ENCODE measurements at regions not wholly inside any gene's neighbourhood (a gene's known extent, or its start where the extent isn't known, plus 50 kb on each side); places are given as distances from the start of the nearest gene placed in this dataset.

DNA sequence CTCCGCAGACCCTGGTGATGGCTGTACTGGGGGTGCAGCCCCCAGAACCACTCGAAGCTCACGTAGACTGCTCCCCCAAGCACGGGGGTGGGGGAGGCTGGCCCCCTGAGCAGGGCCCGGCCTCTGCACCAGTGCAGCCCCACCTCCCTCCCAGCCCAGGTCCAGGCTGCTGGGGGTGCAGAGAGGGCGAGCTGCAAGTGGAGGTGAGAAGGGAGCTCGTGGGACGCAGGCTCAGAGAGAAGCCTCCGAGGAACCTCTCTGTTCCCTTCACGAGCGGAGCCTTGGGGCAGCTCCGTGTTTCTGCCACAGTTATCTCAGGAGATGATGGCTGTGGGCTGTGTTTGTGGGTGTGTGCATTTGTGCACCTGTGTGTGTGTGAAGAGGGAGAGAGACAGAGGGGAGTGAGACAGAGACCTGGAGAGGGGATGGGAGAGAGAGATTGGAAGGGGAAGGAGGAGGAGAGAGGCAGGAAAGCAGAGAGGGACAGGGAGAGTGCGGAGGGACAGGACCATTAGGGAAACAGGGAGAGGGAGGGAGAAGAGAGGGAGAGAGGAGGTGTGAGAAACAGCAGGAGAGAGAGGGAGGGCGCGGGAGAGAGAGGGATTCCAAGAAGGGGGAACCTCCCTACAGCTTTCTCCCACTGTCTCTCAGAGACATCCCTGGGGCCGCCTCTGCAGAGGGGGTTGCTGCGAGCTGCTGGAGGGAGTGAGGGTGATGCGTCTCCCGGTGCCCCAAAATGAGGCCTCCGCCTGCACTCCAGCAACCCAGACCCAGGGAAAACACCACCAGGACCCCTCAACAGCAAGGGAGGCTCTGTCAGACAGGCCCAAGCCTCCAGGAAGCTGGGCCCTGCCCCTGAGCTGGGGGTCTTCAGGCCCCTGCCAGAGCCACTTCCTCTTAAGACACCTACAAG lies 1488.6 kb downstream of the BRD1 start:
- H3K4me3 ChIP-seq (ENCODE audit: low read length), result no peak overlapping the region
- TF ChIP-seq EZH2phosphoT487 (IDR thresholded peaks at IDR 0.05; ENCODE audit: borderline replicate concordance, low read length) (no peak), CTCF (IDR thresholded peaks at IDR 0.05; ENCODE audit: low read depth, low read length, poor library complexity, severe bottlenecking) (no peak)
- no peaks in the 10 kb centered on the region for H3K9me2 ChIP-seq (replicated peaks; ENCODE audit: control insufficient read depth, low read length)
- H3K79me2 ChIP-seq (ENCODE audit: control insufficient read depth, low read length), result no peaks in the 10 kb centered on the region
- H3F3A ChIP-seq (ENCODE audit: control insufficient read depth, insufficient read depth), result no peaks in the 10 kb centered on the region
- H3K27ac ChIP-seq (ENCODE audit: low read depth, low read length), result no peak overlapping the region
- no peaks in the 10 kb centered on the region for H4K20me1 ChIP-seq (ENCODE audit: control insufficient read depth, insufficient read depth, low read depth, low read length)
- no peaks in the 10 kb centered on the region for H3K4me1 ChIP-seq (ENCODE audit: control insufficient read depth, low read length)
- no peaks in the 10 kb centered on the region for H3K36me3 ChIP-seq (ENCODE audit: control insufficient read depth, low read length)
- no peaks in the 10 kb centered on the region for H3K9me3 ChIP-seq (ENCODE audit: control insufficient read depth, insufficient read depth, low read length)
- H3K4me2 ChIP-seq (ENCODE audit: low read length), result no peak overlapping the region
- no peaks in the 10 kb centered on the region for H3K27me3 ChIP-seq (ENCODE audit: control insufficient read depth, low read length)

DNA sequence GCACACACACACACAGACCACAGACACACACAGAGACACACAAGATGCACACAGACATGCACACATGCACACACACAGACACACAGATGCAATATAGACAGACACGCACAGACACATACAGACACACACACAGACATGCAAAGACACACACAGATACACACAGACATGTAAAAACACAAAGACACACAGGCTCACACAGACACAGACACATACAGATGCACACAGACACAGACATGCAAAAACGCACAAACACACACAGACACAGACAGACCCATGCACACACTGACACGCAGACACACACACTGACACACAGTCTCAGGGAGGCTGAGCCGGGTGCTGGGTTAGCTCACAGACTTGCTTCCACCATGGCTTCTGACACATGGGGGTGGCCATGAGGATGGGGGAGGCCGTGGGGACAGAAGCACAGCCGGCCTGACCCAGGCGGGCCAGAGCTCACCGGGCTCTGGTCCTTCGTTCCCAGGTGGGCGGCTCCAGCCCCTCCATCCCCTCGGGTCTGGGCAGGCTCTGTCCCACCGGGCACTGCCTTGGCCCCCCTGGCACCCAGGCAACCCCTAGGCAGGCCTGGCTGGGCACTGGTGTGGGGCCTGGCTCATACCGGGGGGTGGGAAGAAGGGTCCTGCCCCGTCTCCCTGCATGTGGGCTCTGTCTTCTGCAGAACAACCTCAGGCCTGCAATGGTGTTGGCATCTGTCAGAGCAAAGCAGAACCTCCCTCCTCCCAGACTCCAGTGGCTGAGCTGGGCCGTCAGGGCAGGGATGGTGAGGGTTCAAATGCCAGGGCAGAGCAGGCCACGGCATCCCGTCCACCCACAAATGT lies 1489.5 kb downstream of the BRD1 start:
- Histone ChIP-seq H3K4me3 (ENCODE audit: low read length) (no peak overlapping the region), H4K20me1 (ENCODE audit: control insufficient read depth, insufficient read depth, low read depth, low read length) (no peaks in the 10 kb centered on the region), H3K79me2 (ENCODE audit: control insufficient read depth, low read length) (no peaks in the 10 kb centered on the region), H3K4me1 (ENCODE audit: control insufficient read depth, low read length) (no peaks in the 10 kb centered on the region), H3K27me3 (ENCODE audit: control insufficient read depth, low read length) (no peaks in the 10 kb centered on the region), H3K9me3 (ENCODE audit: control insufficient read depth, insufficient read depth, low read length) (no peaks in the 10 kb centered on the region), H3F3A (ENCODE audit: control insufficient read depth, insufficient read depth) (no peaks in the 10 kb centered on the region), H3K4me2 (ENCODE audit: low read length) (no peak overlapping the region), H3K36me3 (ENCODE audit: control insufficient read depth, low read length) (no peaks in the 10 kb centered on the region), H3K27ac (ENCODE audit: low read depth, low read length) (no peak overlapping the region), H3K9me2 (replicated peaks; ENCODE audit: control insufficient read depth, low read length) (no peaks in the 10 kb centered on the region)
- TF ChIP-seq CTCF (IDR thresholded peaks at IDR 0.05; ENCODE audit: low read depth, low read length, poor library complexity, severe bottlenecking) (no peak), EZH2phosphoT487 (IDR thresholded peaks at IDR 0.05; ENCODE audit: borderline replicate concordance, low read length) (no peak)

- no peaks in the 10 kb centered on the region for H3K9me3 ChIP-seq (ENCODE audit: control insufficient read depth, insufficient read depth, low read length)
- H4K20me1 ChIP-seq (ENCODE audit: control insufficient read depth, insufficient read depth, low read depth, low read length), result no peaks in the 10 kb centered on the region
- H3K4me1 ChIP-seq (ENCODE audit: control insufficient read depth, low read length), result no peaks in the 10 kb centered on the region
- TF ChIP-seq EZH2phosphoT487 (IDR thresholded peaks at IDR 0.05; ENCODE audit: borderline replicate concordance, low read length), result no peak
- TF ChIP-seq CTCF (IDR thresholded peaks at IDR 0.05; ENCODE audit: low read depth, low read length, poor library complexity, severe bottlenecking), result no peak
- no peak overlapping the region for H3K4me2 ChIP-seq (ENCODE audit: low read length)
- H3K27me3 ChIP-seq (ENCODE audit: control insufficient read depth, low read length), result no peaks in the 10 kb centered on the region
- H3K27ac ChIP-seq (ENCODE audit: low read depth, low read length), result no peak overlapping the region
- no peaks in the 10 kb centered on the region for H3K9me2 ChIP-seq (replicated peaks; ENCODE audit: control insufficient read depth, low read length)
- no peaks in the 10 kb centered on the region for H3K79me2 ChIP-seq (ENCODE audit: control insufficient read depth, low read length)
- H3F3A ChIP-seq (ENCODE audit: control insufficient read depth, insufficient read depth), result no peaks in the 10 kb centered on the region
- no peak overlapping the region for H3K4me3 ChIP-seq (ENCODE audit: low read length)
- no peaks in the 10 kb centered on the region for H3K36me3 ChIP-seq (ENCODE audit: control insufficient read depth, low read length)
Observed at GRCh38 chr22:48336339-48337060, 1491.2 kb downstream of the BRD1 start.
